HL-60 (cell line): ENCODE measurements at regions not wholly inside any gene's neighbourhood (a gene's known extent, or its start where the extent isn't known, plus 50 kb on each side); places are given as distances from the start of the nearest gene placed in this dataset.

ENCODE experiments used
- DNase-seq, 2 experiments: peaks; one replicate each; pipeline ENCODE4 v3.0.0-alpha.2; 2010 to 2020; ENCODE audit warnings: low read depth in 1 of 2, low spot score in 1 of 2
- H3K27ac ChIP-seq: fragments of 250-450 bp; sonication (Bioruptor Pico); replicated peaks from 2 replicates; pipeline ENCODE4 v1.5.1; 2020; ENCODE audit warnings: mild to moderate bottlenecking, moderate library complexity
- H3K27me3 ChIP-seq: fragments of 250-450 bp; sonication (Bioruptor Pico); 2 replicates; pipeline ENCODE4 v1.5.1; 2021; ENCODE audit warnings: mild to moderate bottlenecking, moderate library complexity; ENCODE audit not compliant: insufficient read depth, poor library complexity, severe bottlenecking
- H3K4me3 ChIP-seq: replicated peaks from 2 replicates; pipeline ENCODE4 v1.5.1; 2011; ENCODE audit warnings: mild to moderate bottlenecking, control low read depth, low read length; ENCODE audit not compliant: insufficient read depth
- CTCF ChIP-seq: IDR thresholded peaks from one replicate; pipeline ENCODE4 v1.5.1; 2011; ENCODE audit warnings: low read length, control low read depth, inconsistent platforms; ENCODE audit not compliant: insufficient read depth
- GABPA ChIP-seq: IDR thresholded peaks from 2 replicates; pipeline ENCODE4 v1.6.1; 2012; ENCODE audit warnings: low read depth
- POLR2AphosphoS5 ChIP-seq: IDR thresholded peaks from 2 replicates; pipeline ENCODE4 v1.6.1; 2012; ENCODE audit warnings: low read depth
- REST ChIP-seq: IDR thresholded peaks from 2 replicates; pipeline ENCODE4 v1.6.1; 2012; ENCODE audit warnings: low read depth; ENCODE audit not compliant: insufficient replicate concordance
- SPI1 ChIP-seq: IDR thresholded peaks from 2 replicates; pipeline ENCODE4 v1.6.1; 2012; ENCODE audit warnings: low read depth, mild to moderate bottlenecking, borderline replicate concordance

GRCh38 chr4:129231945-129232588, 136.1 kb downstream of the C4orf33 start:
- TF ChIP-seq SPI1, result no peak
- no peak for TF ChIP-seq REST
- no peak for TF ChIP-seq GABPA
- TF ChIP-seq CTCF, result no peak
- no peak for TF ChIP-seq POLR2AphosphoS5
- no peak for DNase-seq
- no peak overlapping the region for H3K4me3 ChIP-seq
- H3K27ac ChIP-seq, result no peak overlapping the region
- H3K27me3 ChIP-seq, result no peaks in the 10 kb centered on the region

- H3K27ac ChIP-seq, result no peak overlapping the region
- DNase-seq, result no peak
- H3K27me3 ChIP-seq, result peaks cover 3% of the 10 kb centered on the region
- no peak overlapping the region for H3K4me3 ChIP-seq
- TF ChIP-seq REST (no peak), POLR2AphosphoS5 (no peak), SPI1 (no peak), GABPA (no peak), CTCF (no peak)
These were observed 136.8 kb downstream of the C4orf33 start for GRCh38 chr4:129232589-129233337.

GRCh38 chr4:129233691-129234090, 137.7 kb downstream of the C4orf33 start:
- Histone ChIP-seq H3K27ac (no peak overlapping the region), H3K27me3 (peaks cover 3% of the 10 kb centered on the region), H3K4me3 (no peak overlapping the region)
- TF ChIP-seq SPI1, result no peak
- no peak for DNase-seq

GRCh38 chr4:129236351-129236750, 140.4 kb downstream of the C4orf33 start:
- Histone ChIP-seq H3K4me3 (no peak overlapping the region), H3K27me3 (peaks cover 3% of the 10 kb centered on the region), H3K27ac (no peak overlapping the region)
- no peak for DNase-seq
- no peak for TF ChIP-seq CTCF
- no peak for TF ChIP-seq GABPA
- no peak for TF ChIP-seq POLR2AphosphoS5
- TF ChIP-seq SPI1, result no peak
- no peak for TF ChIP-seq REST
